ENCODE measurements at regions not wholly inside any gene's neighbourhood (a gene's known extent, or its start where the extent isn't known, plus 50 kb on each side); places are given as distances from the start of the nearest gene placed in this dataset.
"Not testable (repeated sequence)": the region's sequence is repeated elsewhere in the genome, so short reads cannot be mapped to it uniquely, and the experiment has no call there.

GRCh38 chr5:118378959-118379358 lies 609.4 kb downstream of the DTWD2 start:
- DNase-seq (ENCODE audit: low spot score), result no peak

GRCh38 chr5:118377420-118377819 lies 610.9 kb downstream of the DTWD2 start:
- DNase-seq (ENCODE audit: low spot score), result no peak

- DNase-seq (ENCODE audit: low spot score), result no peak
Observed at GRCh38 chr5:118371973-118372831, 616.1 kb downstream of the DTWD2 start.

GRCh38 chr5:118366429-118366828 lies 621.9 kb downstream of the DTWD2 start:
- DNase-seq (ENCODE audit: low spot score), result no peak

GRCh38 chr5:118365718-118366117 lies 622.6 kb downstream of the DTWD2 start:
- no peak for DNase-seq (ENCODE audit: low spot score)

GRCh38 chr5:118354797-118355196 lies 633.5 kb downstream of the DTWD2 start:
- DNase-seq (ENCODE audit: low spot score), result no peak

GRCh38 chr5:118353970-118354369 lies 634.4 kb downstream of the DTWD2 start:
- DNase-seq (ENCODE audit: low spot score), result no peak

- no peak for DNase-seq (ENCODE audit: low spot score)
Observed at GRCh38 chr5:118336468-118336867, 651.9 kb downstream of the DTWD2 start.

GRCh38 chr5:118327389-118327788 lies 661.0 kb downstream of the DTWD2 start:
- no peak for DNase-seq (ENCODE audit: low spot score)

GRCh38 chr5:118326481-118327045 lies 661.8 kb downstream of the DTWD2 start:
- no peak for DNase-seq (ENCODE audit: low spot score)

GRCh38 chr5:118325931-118326330 lies 662.4 kb downstream of the DTWD2 start:
- DNase-seq (ENCODE audit: low spot score), result no peak

- DNase-seq (ENCODE audit: low spot score), result not testable (repeated sequence)
Observed at GRCh38 chr5:118323723-118324122, 664.6 kb downstream of the DTWD2 start.

GRCh38 chr5:118321081-118321480 lies 667.3 kb downstream of the DTWD2 start:
- no peak for DNase-seq (ENCODE audit: low spot score)

- DNase-seq (ENCODE audit: low spot score), result no peak
Observed at GRCh38 chr5:118320121-118320520, 668.2 kb downstream of the DTWD2 start.

- DNase-seq (ENCODE audit: low spot score), result no peak
Observed at GRCh38 chr5:118314931-118315330, 673.4 kb downstream of the DTWD2 start.

- no peak for DNase-seq (ENCODE audit: low spot score)
Observed at GRCh38 chr5:118311103-118311819, 677.1 kb downstream of the DTWD2 start.

GRCh38 chr5:118310401-118310800 lies 677.9 kb downstream of the DTWD2 start:
- DNase-seq (ENCODE audit: low spot score), result no peak

GRCh38 chr5:118303296-118303695 lies 685.1 kb downstream of the DTWD2 start:
- no peak for DNase-seq (ENCODE audit: low spot score)

- DNase-seq (ENCODE audit: low spot score), result no peak
Observed at GRCh38 chr5:118302786-118303185, 685.6 kb downstream of the DTWD2 start.

GRCh38 chr5:118301696-118302095 lies 686.7 kb downstream of the DTWD2 start:
- no peak for DNase-seq (ENCODE audit: low spot score)

- no peak for DNase-seq (ENCODE audit: low spot score)
Observed at GRCh38 chr5:118295045-118295444, 693.3 kb downstream of the DTWD2 start.

GRCh38 chr5:118293378-118293777 lies 695.0 kb downstream of the DTWD2 start:
- DNase-seq (ENCODE audit: low spot score), result no peak

- no peak for DNase-seq (ENCODE audit: low spot score)
Observed at GRCh38 chr5:118290204-118290603, 698.1 kb downstream of the DTWD2 start.
